Suprapubic skin (tissue), 3 donors: ENCODE measurements at regions not wholly inside any gene's neighbourhood (a gene's known extent, or its start where the extent isn't known, plus 50 kb on each side); places are given as distances from the start of the nearest gene placed in this dataset.

Experiments
- EP300 ChIP-seq: sonication (generic); formaldehyde crosslinking; IDR thresholded peaks from one replicate; pipeline ENCODE4 v1.6.1; 2017; ENCODE audit warnings: antibody characterized with exemption
- TF ChIP-seq, protein P1 (sequence below), 2 donors: fragments of 200-600 bp in 1 of 2; fragments of 450-650 bp in 1 of 2; sonication (generic) in 1 of 2; IDR thresholded peaks; one replicate each; pipeline ENCODE4 v1.5.1; 2016 to 2019; ENCODE audit warnings: antibody characterized with exemption in 2 of 2, mild to moderate bottlenecking in 1 of 2, moderate library complexity in 1 of 2

DNA sequence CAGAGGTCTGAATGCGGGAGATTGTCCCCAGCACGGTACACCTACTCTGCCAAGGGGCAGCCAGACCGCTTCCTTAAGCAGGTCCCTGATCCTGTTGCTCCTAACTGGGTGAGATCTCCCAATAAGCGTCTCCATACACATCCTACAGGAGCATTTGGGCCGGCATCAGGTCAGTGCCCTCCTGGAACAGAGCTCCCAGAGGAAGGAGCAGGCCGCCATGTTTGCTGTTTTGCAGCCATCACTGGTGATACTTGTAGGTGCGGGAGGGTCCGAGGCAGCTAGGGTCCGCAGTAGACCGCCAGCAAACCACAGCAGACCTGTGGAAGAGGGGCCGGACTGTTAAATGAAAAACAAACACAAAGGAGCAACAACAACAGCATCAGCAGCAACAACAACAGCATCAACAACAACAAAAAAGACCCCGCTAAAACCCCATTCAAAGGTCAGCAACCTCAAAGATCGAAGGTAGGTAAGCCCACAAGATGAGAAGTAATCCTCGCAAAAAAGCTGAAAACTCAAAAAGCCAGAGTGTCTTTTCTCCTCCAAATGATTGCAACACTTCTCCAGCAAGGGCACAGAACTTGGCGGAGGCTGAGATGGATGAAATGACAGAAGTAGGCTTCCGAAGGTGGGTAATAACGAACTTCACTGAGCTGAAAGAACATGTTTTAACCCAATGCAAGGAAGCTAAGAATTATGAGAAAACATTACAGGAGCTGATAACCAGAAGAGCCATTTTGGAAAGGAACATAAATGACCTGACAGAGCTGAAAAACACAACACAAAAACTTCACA, 79.0 kb upstream of the CDH7 start:
- TF ChIP-seq EP300 = no peak
- TF ChIP-seq, protein P1, sequence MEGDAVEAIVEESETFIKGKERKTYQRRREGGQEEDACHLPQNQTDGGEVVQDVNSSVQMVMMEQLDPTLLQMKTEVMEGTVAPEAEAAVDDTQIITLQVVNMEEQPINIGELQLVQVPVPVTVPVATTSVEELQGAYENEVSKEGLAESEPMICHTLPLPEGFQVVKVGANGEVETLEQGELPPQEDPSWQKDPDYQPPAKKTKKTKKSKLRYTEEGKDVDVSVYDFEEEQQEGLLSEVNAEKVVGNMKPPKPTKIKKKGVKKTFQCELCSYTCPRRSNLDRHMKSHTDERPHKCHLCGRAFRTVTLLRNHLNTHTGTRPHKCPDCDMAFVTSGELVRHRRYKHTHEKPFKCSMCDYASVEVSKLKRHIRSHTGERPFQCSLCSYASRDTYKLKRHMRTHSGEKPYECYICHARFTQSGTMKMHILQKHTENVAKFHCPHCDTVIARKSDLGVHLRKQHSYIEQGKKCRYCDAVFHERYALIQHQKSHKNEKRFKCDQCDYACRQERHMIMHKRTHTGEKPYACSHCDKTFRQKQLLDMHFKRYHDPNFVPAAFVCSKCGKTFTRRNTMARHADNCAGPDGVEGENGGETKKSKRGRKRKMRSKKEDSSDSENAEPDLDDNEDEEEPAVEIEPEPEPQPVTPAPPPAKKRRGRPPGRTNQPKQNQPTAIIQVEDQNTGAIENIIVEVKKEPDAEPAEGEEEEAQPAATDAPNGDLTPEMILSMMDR (IDR thresholded peaks at IDR 0.05) = no peak
